ENCODE measurements at regions not wholly inside any gene's neighbourhood (a gene's known extent, or its start where the extent isn't known, plus 50 kb on each side); places are given as distances from the start of the nearest gene placed in this dataset.

GRCh38 chr9:18397076-18397475, 76.9 kb upstream of the ADAMTSL1 start:
- no peak for TF ChIP-seq CTCF (IDR thresholded peaks at IDR 0.05; ENCODE audit: low read depth, low read length, missing control alignments)
- H3K4me3 ChIP-seq (ENCODE audit: low read depth, low read length) = no peak overlapping the region
- no peak for DNase-seq (ENCODE audit: low read depth)

GRCh38 chr9:18398038-18398437, 75.9 kb upstream of the ADAMTSL1 start:
- no peak for TF ChIP-seq CTCF (IDR thresholded peaks at IDR 0.05; ENCODE audit: low read depth, low read length, missing control alignments)
- H3K4me3 ChIP-seq (ENCODE audit: low read depth, low read length) = no peak overlapping the region
- DNase-seq (ENCODE audit: low read depth) = no peak

GRCh38 chr9:18404434-18405029, 69.4 kb upstream of the ADAMTSL1 start:
- no peak overlapping the region for H3K4me3 ChIP-seq (ENCODE audit: low read depth, low read length)
- no peak for TF ChIP-seq CTCF (IDR thresholded peaks at IDR 0.05; ENCODE audit: low read depth, low read length, missing control alignments)
- DNase-seq (ENCODE audit: low read depth) = no peak

GRCh38 chr9:18405240-18405639, 68.7 kb upstream of the ADAMTSL1 start:
- no peak for TF ChIP-seq CTCF (IDR thresholded peaks at IDR 0.05; ENCODE audit: low read depth, low read length, missing control alignments)
- no peak overlapping the region for H3K4me3 ChIP-seq (ENCODE audit: low read depth, low read length)
- DNase-seq (ENCODE audit: low read depth) = no peak

- no peak overlapping the region for H3K4me3 ChIP-seq (ENCODE audit: low read depth, low read length)
- DNase-seq (ENCODE audit: low read depth) = no peak
- no peak for TF ChIP-seq CTCF (IDR thresholded peaks at IDR 0.05; ENCODE audit: low read depth, low read length, missing control alignments)
Measured at GRCh38 chr9:18410983-18411382, 63.0 kb upstream of the ADAMTSL1 start.

- H3K4me3 ChIP-seq (ENCODE audit: low read depth, low read length) = no peak overlapping the region
- no peak for TF ChIP-seq CTCF (IDR thresholded peaks at IDR 0.05; ENCODE audit: low read depth, low read length, missing control alignments)
- no peak for DNase-seq (ENCODE audit: low read depth)
Measured at GRCh38 chr9:18421391-18421790, 52.6 kb upstream of the ADAMTSL1 start.

GRCh38 chr9:18422296-18423036, 51.5 kb upstream of the ADAMTSL1 start:
- no peak for DNase-seq (ENCODE audit: low read depth)
- H3K4me3 ChIP-seq (ENCODE audit: low read depth, low read length) = no peak overlapping the region
- TF ChIP-seq CTCF (IDR thresholded peaks at IDR 0.05; ENCODE audit: low read depth, low read length, missing control alignments) = no peak
